SW480 (cell line): ENCODE measurements at regions not wholly inside any gene's neighbourhood (a gene's known extent, or its start where the extent isn't known, plus 50 kb on each side); places are given as distances from the start of the nearest gene placed in this dataset.
A peak's percentile ranks its signal among the peaks of the same experiment; 100 is the strongest.

Experiments used
- DNase-seq: peaks from one replicate; pipeline ENCODE4 v3.0.0-alpha.2; 2016; ENCODE audit warnings: low spot score

DNA sequence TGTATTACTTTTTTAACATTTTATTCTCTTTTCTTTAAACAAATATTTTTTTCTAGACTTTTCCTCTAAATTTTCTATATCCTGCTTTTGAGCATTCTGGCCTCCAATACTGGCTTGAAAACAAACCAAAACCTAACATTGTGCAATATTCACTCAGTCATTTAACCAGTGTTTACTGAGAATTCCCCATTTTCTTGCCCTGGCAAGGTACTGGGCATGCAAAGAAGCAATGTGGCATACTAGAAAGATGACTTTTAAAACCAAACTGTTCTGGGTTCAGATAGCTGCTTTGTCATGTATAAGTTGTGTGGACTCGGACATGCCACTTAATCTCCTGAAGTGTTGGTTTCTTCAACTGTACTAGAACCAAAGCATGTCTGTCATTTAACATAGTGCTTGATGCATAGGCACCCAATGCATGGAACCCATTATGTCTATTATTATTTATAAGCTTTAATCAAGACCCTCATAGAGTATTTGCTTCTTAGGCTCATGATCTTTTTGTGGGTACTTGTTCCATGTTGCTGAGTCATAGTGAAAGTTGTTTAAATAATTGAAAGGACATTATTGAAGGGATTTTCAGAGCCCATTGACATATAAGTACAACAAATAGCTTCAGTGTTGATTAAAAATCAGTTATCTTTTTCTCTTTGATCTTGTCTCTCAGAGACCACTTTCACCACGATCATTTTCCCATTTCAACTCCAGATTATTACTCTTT, 185.4 kb upstream of the OSR1 start:
- no peak for DNase-seq

GRCh38 chr2:19542796-19543662, 184.6 kb upstream of the OSR1 start:
- DNase-seq: no peak

- DNase-seq: peak; percentile 25
These were observed 183.5 kb upstream of the OSR1 start for GRCh38 chr2:19541884-19542283.

- DNase-seq: peak; percentile 40
These were observed 182.5 kb upstream of the OSR1 start for GRCh38 chr2:19540739-19541525.

GRCh38 chr2:19538411-19538963, 180.1 kb upstream of the OSR1 start:
- DNase-seq: peak; percentile 95

DNA sequence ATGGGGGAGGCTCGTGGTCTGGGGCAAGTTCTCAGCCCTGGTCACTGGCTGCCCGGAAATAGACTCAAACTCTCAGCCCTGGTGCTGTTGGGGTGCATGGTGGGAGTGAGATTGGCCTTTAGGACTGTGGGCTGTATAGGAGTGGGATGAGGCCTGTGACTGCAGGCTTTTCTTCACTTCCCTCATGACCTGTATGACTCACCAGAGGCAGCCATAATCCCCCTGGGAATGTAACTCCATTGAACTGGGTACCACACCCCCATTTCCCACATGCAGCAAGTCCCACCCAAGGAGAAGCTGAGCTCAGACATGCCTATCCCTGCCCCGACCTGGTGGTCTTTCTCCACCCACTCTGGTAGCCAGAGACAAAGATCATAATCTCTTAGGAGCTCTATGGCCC, 177.7 kb upstream of the OSR1 start:
- DNase-seq: peak; percentile 24

GRCh38 chr2:19532547-19533196, 174.2 kb upstream of the OSR1 start:
- no peak for DNase-seq

GRCh38 chr2:19529677-19530076, 171.3 kb upstream of the OSR1 start:
- no peak for DNase-seq

DNA sequence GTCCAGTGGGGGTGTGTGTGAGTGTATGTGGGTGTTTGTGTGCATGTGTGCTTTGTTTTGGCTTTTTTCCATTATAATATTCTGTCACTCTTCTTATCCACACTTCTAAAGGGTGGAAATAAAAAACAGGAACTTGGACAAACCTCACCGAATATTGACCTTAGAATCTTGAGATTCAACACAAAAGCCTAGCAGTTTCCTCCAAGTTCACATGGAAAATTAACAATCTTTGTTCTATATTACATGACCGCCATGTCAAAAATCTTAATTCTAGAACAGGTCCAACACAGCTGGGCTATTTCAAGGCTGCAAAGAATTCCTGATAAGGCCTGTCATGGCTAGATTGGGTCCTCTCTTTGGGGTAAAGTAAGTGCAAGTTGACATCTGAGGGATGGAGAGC, 169.3 kb upstream of the OSR1 start:
- no peak for DNase-seq

DNA sequence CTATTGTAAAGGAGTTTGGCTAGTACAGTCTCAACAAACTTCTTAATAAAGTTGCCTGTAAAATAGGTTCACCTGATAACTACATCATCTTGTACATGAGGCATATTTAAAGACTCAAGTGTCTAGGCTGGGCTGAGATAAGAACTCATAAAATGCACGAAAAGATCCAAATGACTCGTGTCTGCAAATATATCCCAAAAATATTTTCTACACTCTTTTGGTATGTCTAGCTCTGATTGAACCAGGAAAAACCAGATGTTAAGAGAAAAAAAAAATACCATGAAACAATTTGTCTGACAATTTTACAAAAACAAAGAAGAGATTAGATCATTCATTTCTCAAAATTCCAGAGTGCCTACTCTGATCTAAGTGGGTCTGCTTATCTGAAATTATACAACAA, 166.9 kb upstream of the OSR1 start:
- DNase-seq: no peak

GRCh38 chr2:19519045-19519444, 160.6 kb upstream of the OSR1 start:
- no peak for DNase-seq

DNA sequence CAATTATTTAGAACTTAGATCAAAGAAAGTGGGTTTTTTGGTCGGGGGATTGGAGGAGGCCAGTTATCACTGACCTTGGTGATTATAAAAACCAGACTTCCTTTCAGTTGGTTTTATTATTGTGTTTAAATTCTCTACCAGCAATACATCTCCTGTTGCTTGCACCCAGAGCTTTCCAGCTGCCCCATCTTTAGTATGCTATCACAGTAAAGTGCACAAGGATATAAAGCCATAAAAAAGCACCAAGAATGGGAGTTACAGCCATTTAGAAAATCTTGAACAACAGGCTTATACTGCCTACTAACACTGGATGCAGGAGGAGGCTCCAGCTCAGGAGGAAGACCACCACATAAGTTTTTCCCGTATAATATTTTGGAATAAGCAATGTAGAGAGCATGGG, 148.7 kb upstream of the OSR1 start:
- no peak for DNase-seq

DNA sequence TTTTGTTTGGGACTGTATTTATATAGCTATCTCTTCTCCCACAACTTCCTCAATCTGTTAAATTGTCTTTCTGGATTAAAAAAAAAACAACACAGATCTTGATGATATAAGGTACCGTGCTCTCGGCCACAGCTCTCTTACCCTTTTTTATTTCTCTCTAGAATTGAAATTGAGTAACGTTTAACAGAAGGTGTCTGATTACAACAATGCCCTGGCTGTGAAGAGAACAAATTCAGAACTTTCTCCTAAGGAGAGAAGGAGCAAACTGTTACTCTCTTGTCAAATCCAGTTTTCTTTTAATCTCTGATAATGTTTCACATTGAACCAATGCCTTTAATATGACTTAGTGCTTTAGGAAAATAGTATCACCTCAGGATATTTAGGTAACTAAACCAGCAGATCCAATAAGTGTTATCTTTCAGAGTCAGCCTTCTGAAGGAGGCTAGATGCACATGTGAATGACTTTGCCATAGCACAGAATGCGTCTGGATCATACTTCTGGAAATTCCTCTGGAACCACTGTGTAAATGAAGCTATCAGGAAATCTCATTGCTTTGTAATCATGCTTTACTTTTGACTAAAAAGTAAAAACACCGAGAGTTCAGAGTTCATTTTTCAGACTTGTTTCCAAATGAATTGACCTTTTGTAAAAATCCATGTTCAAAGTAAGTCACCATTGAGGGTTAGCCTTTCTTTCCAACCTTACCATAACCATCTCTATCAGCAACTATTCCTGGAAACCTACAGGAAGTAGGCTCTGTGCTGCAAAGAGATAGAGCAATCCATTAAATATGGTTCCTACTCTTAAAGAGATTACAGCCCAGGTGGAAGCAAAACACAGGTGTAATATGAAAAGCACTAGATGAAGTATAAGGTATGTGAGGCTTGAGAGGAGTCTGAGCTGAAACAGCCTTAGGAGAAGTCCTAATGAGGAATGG, 147.0 kb upstream of the OSR1 start:
- DNase-seq: no peak

DNA sequence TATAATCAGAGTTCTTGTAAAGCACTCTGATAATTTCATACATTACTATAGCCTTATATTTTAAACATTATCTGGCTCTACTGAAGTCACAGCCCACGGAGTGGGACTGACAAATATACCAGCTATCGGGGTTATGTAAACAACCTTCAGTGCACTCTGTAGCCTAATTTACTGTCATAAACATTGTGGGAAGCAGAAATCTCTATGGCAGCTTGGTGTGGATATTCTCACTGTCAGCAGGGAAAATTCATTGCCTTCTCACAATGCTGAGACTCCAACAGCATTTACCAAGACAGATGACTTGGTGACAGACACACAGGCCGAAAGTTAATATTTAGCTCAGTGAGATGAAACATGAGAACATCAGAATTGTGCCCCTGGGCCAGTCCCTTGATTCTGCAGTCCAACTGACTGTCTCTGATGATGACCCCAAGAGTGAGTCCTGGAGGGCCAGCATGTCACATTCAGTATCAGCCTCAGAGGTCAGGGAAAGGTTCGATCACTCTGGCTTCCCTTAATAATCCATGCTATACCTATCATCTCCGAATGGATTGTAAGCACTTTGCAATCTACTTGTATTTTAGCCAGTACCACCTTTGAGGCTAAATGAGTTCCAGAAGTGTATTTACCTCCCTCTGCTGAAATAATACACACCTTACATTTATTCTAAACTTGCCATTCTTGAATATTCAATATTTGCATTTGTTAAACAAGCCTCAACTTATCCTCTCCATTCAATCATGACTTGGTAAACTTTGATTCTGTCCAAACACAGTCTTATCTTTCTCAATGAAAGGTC, 146.2 kb upstream of the OSR1 start:
- peak; percentile 72 for DNase-seq

GRCh38 chr2:19503915-19504314, 145.5 kb upstream of the OSR1 start:
- no peak for DNase-seq

DNA sequence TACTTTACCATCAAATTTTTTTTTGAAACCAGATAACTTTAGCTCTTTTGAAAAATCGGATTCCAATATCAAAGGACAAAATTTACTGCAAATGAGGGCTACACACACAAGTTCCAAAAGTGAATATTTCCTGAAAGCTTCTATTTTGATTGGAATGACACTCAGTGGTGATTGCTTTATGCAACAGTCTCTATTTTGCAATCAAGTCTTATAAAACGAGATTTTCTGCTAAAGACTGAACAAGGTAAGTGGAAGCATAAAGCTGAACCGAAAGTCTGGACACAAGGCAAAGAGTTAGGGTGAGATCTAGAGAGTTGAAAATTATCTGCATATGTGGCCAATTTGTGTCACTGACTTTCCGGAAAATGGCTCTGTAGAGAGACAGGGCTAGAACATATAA, 145.0 kb upstream of the OSR1 start:
- no peak for DNase-seq

GRCh38 chr2:19500126-19500525, 141.7 kb upstream of the OSR1 start:
- DNase-seq: no peak

- peak; percentile 81 for DNase-seq
These were observed 138.2 kb upstream of the OSR1 start for GRCh38 chr2:19496646-19497045.

GRCh38 chr2:19494241-19494640, 135.8 kb upstream of the OSR1 start:
- no peak for DNase-seq

DNA sequence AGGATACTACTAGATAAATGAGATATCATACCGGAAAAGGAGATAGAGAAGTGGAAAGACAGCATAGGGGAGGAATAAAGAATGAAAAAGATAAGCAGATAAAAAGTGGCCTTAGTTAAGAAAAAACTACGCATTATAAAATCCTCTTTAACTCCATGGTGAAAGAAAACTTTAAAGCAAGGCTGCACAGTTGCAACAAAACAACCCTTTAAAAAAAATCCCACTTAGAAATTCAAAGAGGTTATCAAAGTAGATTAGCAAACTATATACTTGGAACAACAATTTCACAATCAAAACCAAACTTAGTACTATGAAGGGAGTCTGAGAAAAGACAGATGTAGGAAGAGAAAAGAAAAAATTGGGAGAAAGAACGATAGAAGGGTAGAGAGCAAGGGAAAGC, 133.4 kb upstream of the OSR1 start:
- DNase-seq: no peak
